ENCODE measurements at regions not wholly inside any gene's neighbourhood (a gene's known extent, or its start where the extent isn't known, plus 50 kb on each side); places are given as distances from the start of the nearest gene placed in this dataset.
A peak's percentile ranks its signal among the peaks of the same experiment; 100 is the strongest.

GRCh38 chr13:31048521-31048920 is 113.2 kb downstream of the HSPH1 start:
- no peak for DNase-seq

- peak; percentile 93 for DNase-seq
These were observed 114.3 kb downstream of the TEX26 start for GRCh38 chr13:31046711-31047279.

GRCh38 chr13:31045286-31046081 is 113.0 kb downstream of the TEX26 start:
- no peak for DNase-seq

- DNase-seq, result peak; percentile 57
These were observed 112.2 kb downstream of the TEX26 start for GRCh38 chr13:31044364-31045285.

- no peak for DNase-seq
These were observed 111.5 kb downstream of the TEX26 start for GRCh38 chr13:31043957-31044356.

- no peak for DNase-seq
These were observed 110.2 kb downstream of the TEX26 start for GRCh38 chr13:31042481-31043165.

- no peak for DNase-seq
These were observed 109.6 kb downstream of the TEX26 start for GRCh38 chr13:31042049-31042448.

- DNase-seq, result no peak
These were observed 106.5 kb downstream of the TEX26 start for GRCh38 chr13:31038834-31039552.

- no peak for DNase-seq
These were observed 105.5 kb downstream of the TEX26 start for GRCh38 chr13:31037874-31038500.

- DNase-seq, result no peak
These were observed 104.6 kb downstream of the TEX26 start for GRCh38 chr13:31036731-31037695.

- DNase-seq, result no peak
These were observed 102.9 kb downstream of the TEX26 start for GRCh38 chr13:31035185-31035965.

GRCh38 chr13:31032528-31033113 is 100.2 kb downstream of the TEX26 start:
- no peak for DNase-seq

- no peak for DNase-seq
These were observed 99.0 kb downstream of the TEX26 start for GRCh38 chr13:31031482-31031881.

- no peak for DNase-seq
These were observed 96.6 kb downstream of the TEX26 start for GRCh38 chr13:31029102-31029501.

GRCh38 chr13:31027136-31027535 is 94.7 kb downstream of the TEX26 start:
- no peak for DNase-seq

All from NCI-H1092 treated with DMSO at 0.1 percent for 48 hours (cell line).